Embryonic facial prominence (tissue), 1 donor: ENCODE measurements at regions not wholly inside any gene's neighbourhood (a gene's known extent, or its start where the extent isn't known, plus 50 kb on each side); places are given as distances from the start of the nearest gene placed in this dataset.
A peak's percentile ranks its signal among the peaks of the same experiment; 100 is the strongest.
"Not testable (repeated sequence)": the region's sequence is repeated elsewhere in the genome, so short reads cannot be mapped to it uniquely, and the experiment has no call there.

Experiments used
- DNase-seq: peaks from one replicate; pipeline ENCODE4 v3.0.0-alpha.2; 2016; ENCODE audit errors: extremely low spot score

- DNase-seq, result peak; percentile 40
These were observed 67.8 kb upstream of the ARL4C start for GRCh38 chr2:234564699-234565098.

- DNase-seq, result no peak
These were observed 62.7 kb upstream of the ARL4C start for GRCh38 chr2:234559609-234560008.

- no peak for DNase-seq
These were observed 61.8 kb upstream of the ARL4C start for GRCh38 chr2:234558642-234559041.

GRCh38 chr2:234556848-234557573, 60.1 kb upstream of the ARL4C start:
- DNase-seq, result no peak

GRCh38 chr2:234555616-234556249, 58.9 kb upstream of the ARL4C start:
- DNase-seq, result no peak

- DNase-seq, result no peak
These were observed 58.3 kb upstream of the ARL4C start for GRCh38 chr2:234555161-234555560.

- not testable (repeated sequence) for DNase-seq
These were observed 56.3 kb upstream of the ARL4C start for GRCh38 chr2:234553223-234553622.

- peak; percentile 69 for DNase-seq
These were observed 53.7 kb upstream of the ARL4C start for GRCh38 chr2:234550511-234551107.

GRCh38 chr2:234550056-234550455, 53.2 kb upstream of the ARL4C start:
- DNase-seq, result no peak

GRCh38 chr2:234548695-234549420, 52.0 kb upstream of the ARL4C start:
- no peak for DNase-seq

GRCh38 chr2:234546770-234547169, 49.9 kb upstream of the ARL4C start:
- no peak for DNase-seq
